GM23248 (cell line): ENCODE measurements at regions not wholly inside any gene's neighbourhood (a gene's known extent, or its start where the extent isn't known, plus 50 kb on each side); places are given as distances from the start of the nearest gene placed in this dataset.
A peak's percentile ranks its signal among the peaks of the same experiment; 100 is the strongest.

Experiments used
- DNase-seq: peaks from one replicate; pipeline ENCODE4 v3.0.0-alpha.2; 2015
- H2AFZ ChIP-seq: fragments of 200-600 bp; sonication (generic); 2 replicates; pipeline ENCODE4 v1.6.1; 2016; ENCODE audit warnings: antibody characterized with exemption
- H3F3A ChIP-seq: fragments of 200-600 bp; sonication (generic); 2 replicates; pipeline ENCODE4 v1.6.1; 2016; ENCODE audit warnings: mild to moderate bottlenecking, antibody characterized with exemption, mixed run types; ENCODE audit not compliant: insufficient read depth
- H3K27ac ChIP-seq: fragments of 200-600 bp; sonication (generic); 2 replicates; pipeline ENCODE4 v1.5.1; 2016; ENCODE audit warnings: mild to moderate bottlenecking
- H3K27me3 ChIP-seq: fragments of 200-600 bp; sonication (generic); replicated peaks from 2 replicates; pipeline ENCODE4 v1.6.1; 2016; ENCODE audit warnings: mild to moderate bottlenecking; ENCODE audit not compliant: insufficient read depth
- H3K36me3 ChIP-seq: fragments of 200-600 bp; sonication (generic); 2 replicates; pipeline ENCODE4 v1.6.1; 2016; ENCODE audit warnings: low read depth, mild to moderate bottlenecking
- H3K4me1 ChIP-seq: fragments of 200-600 bp; sonication (generic); 2 replicates; pipeline ENCODE4 v1.6.1; 2016; ENCODE audit warnings: mild to moderate bottlenecking; ENCODE audit not compliant: insufficient read depth
- H3K4me2 ChIP-seq: fragments of 200-600 bp; sonication (generic); one replicate; pipeline ENCODE4 v1.6.1; 2016; ENCODE audit warnings: mild to moderate bottlenecking; ENCODE audit not compliant: unreplicated experiment
- H3K4me3 ChIP-seq: fragments of 200-600 bp; sonication (generic); 2 replicates; pipeline ENCODE4 v1.5.1; 2016; ENCODE audit warnings: mild to moderate bottlenecking
- H3K79me2 ChIP-seq: fragments of 200-600 bp; sonication (generic); 2 replicates; pipeline ENCODE4 v1.6.1; 2016; ENCODE audit warnings: mild to moderate bottlenecking; ENCODE audit not compliant: insufficient read depth
- H3K9ac ChIP-seq: fragments of 200-600 bp; sonication (generic); 2 replicates; pipeline ENCODE4 v1.6.1; 2016; ENCODE audit warnings: mild to moderate bottlenecking
- H3K9me2 ChIP-seq: fragments of 200-600 bp; sonication (generic); 2 replicates; pipeline ENCODE4 v1.6.1; 2016; ENCODE audit warnings: mixed run types, mild to moderate bottlenecking, moderate library complexity; ENCODE audit not compliant: insufficient read depth
- H3K9me3 ChIP-seq: fragments of 200-600 bp; sonication (generic); one replicate; pipeline ENCODE4 v1.6.1; 2017; ENCODE audit warnings: low read depth
- H4K20me1 ChIP-seq: fragments of 200-600 bp; sonication (generic); 2 replicates; pipeline ENCODE4 v1.6.0; 2016; ENCODE audit not compliant: insufficient read depth
- EZH2 ChIP-seq: fragments of 200-600 bp; sonication (generic); IDR thresholded peaks from 2 replicates; pipeline ENCODE4 v1.6.1; 2018; ENCODE audit warnings: antibody characterized with exemption, mild to moderate bottlenecking; ENCODE audit not compliant: insufficient read depth, poor library complexity, severe bottlenecking
- EZH2phosphoT487 ChIP-seq: fragments of 200-600 bp; sonication (generic); IDR thresholded peaks from 2 replicates; pipeline ENCODE4 v1.6.1; 2018; ENCODE audit warnings: antibody characterized with exemption, moderate library complexity, mild to moderate bottlenecking, low read depth; ENCODE audit not compliant: insufficient read depth
- WGBS, 2 experiments: methylation state at CpG; one replicate each; pipeline ENCODE4 v1.1.6; 2015 to 2017; ENCODE audit warnings: low lambda C conversion rate in 2 of 2, low coverage in 1 of 2; ENCODE audit errors: missing lambda C conversion rate in 2 of 2; 5-methylcytosine and 5-hydroxymethylcytosine counted together
- in situ Hi-C: fragments of 300-500 bp; cut with MboI; formaldehyde crosslinking; loops from 2 replicates; pipeline ENCODE4 v1.15.0; 2020

DNA sequence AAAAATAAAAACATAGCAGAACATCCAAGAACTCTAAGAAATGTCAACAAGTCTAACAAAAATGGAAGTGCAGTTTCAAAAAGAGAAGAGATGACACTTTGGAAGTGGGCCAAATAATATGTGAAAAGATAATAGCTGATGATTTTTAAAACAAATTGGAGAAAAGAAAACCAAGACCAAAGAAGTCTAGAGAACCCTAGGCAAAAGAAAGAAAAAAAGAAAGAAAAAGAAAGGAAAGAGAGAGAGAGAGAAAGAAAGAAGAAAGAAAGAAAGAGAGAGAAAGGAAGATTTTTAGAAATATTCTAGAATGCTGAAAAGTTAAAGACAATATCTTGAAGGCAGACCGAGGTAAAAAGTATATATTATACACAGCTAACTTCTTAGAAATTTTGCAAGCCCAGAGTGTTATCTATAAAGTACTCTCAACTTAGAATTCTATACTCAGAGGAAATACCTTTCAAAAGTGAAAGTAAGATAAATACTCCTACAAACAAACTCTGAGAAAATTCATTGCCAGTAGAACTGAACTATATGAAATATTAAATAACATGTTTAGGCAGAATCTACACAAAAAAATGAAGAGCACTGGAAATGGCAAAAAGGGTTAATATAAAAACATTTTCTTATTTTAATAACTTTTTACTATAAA, 138.7 kb upstream of the SMIM30 start:
- Histone ChIP-seq H3K9me3 (no peaks in the 10 kb centered on the region), H3F3A (no peaks in the 10 kb centered on the region), H3K4me1 (no peaks in the 10 kb centered on the region), H3K27me3 (no peaks in the 10 kb centered on the region), H3K4me3 (peak overlapping the region; percentile 42), H3K9me2 (no peaks in the 10 kb centered on the region; the same call in 1 of the 2 replicates), H3K27ac (no peak overlapping the region), H3K9ac (0 out of 2 replicates have a peak overlapping the region, but pooled peaks have one; percentile 4), H3K36me3 (no peaks in the 10 kb centered on the region), H4K20me1 (no peaks in the 10 kb centered on the region), H3K79me2 (no peaks in the 10 kb centered on the region), H3K4me2 (peak overlapping the region; percentile 75), H2AFZ (peak overlapping the region; percentile 81)
- TF ChIP-seq EZH2 (no peak), EZH2phosphoT487 (no peak)
- DNase-seq, result peak; percentile 16
- in situ Hi-C loops, result no loop called here
- 24 to 35% methylated on average over 1 of the region's 1 CpG for WGBS, 2 experiments

DNA sequence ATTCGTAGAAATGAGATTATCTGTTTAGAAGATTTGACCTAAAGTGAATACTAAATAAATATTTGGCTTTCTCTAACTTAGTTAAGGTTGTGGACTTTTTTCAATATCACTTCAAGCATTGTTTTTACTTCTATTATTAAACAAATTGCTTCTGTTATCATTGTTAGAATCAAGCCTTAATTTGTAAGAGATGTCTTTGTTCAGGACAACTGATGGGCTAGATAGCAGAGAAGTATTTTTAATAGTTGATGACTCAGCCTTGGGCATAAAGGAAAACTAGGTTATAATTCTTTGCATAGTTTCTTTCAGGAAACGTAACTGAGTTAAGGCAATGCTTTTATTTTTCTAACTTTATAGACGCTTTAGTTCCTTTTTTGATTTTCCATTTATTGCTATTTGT, 128.8 kb upstream of the SMIM30 start:
- H3K79me2 ChIP-seq, result no peaks in the 10 kb centered on the region
- no peak overlapping the region for H3K27ac ChIP-seq
- H3K9me3 ChIP-seq, result no peaks in the 10 kb centered on the region
- H3K9ac ChIP-seq, result no peak overlapping the region
- H3K9me2 ChIP-seq, result no peaks in the 10 kb centered on the region
- H3K4me3 ChIP-seq, result no peak overlapping the region
- no peak overlapping the region for H2AFZ ChIP-seq
- H3K4me1 ChIP-seq, result peaks cover 10% of the 10 kb centered on the region
- H3K36me3 ChIP-seq, result no peaks in the 10 kb centered on the region
- in situ Hi-C loops, result no loop called here
- H3K4me2 ChIP-seq, result peak overlapping the region; percentile 12
- WGBS, 2 experiments, result 10% methylated on average over 3 of the region's 3 CpGs
- no peaks in the 10 kb centered on the region for H3F3A ChIP-seq
- no peaks in the 10 kb centered on the region for H3K27me3 ChIP-seq
- DNase-seq, result peak; percentile 25
- no peaks in the 10 kb centered on the region for H4K20me1 ChIP-seq
- no peak for TF ChIP-seq EZH2phosphoT487
- no peak for TF ChIP-seq EZH2

DNA sequence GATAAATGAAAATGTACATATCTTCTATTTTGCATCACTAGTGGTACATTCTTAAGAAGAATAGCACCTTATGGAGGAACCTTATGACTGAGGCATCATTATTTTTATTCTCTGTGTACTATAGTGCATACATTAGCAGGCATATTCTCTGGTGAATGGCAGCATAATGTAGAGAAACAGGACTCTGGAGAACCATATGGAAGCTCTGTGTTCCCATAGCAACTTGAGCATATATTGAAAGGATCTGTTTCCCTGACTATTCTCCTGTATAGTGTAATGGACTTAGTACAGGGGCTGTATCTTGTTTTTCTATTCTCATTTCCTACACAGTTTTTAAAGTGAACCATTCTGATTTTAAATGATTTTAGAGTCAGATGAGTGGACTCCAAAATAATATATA, 128.4 kb upstream of the SMIM30 start:
- Histone ChIP-seq H3K4me2 (no peak overlapping the region), H2AFZ (no peak overlapping the region), H3K9me3 (no peaks in the 10 kb centered on the region), H3K9me2 (no peaks in the 10 kb centered on the region), H3K27ac (no peak overlapping the region), H3K9ac (no peak overlapping the region), H3F3A (no peaks in the 10 kb centered on the region), H3K79me2 (no peaks in the 10 kb centered on the region), H3K4me3 (no peak overlapping the region), H4K20me1 (no peaks in the 10 kb centered on the region), H3K27me3 (no peaks in the 10 kb centered on the region), H3K4me1 (peaks cover 10% of the 10 kb centered on the region), H3K36me3 (no peaks in the 10 kb centered on the region)
- no peak for TF ChIP-seq EZH2phosphoT487
- no peak for TF ChIP-seq EZH2
- in situ Hi-C loops, result no loop called here
- no peak for DNase-seq

DNA sequence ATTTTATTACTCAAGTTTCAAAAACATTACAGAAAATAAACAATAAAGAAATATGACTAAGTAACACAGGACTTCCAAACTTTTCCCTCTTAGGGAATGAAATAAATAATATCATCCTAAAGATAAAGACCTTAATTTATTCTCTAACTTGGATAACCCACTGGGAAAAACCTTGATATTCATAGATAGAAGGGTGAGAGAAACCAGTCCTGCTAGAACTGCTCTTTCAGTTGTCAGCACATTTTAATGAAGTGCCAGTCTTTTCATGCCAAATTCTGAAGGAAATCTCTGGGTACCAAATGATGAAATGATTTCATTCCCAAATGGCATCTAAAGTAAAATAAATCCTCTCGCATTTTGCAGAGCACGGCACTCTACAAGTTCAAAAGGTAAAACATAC, 114.5 kb upstream of the SMIM30 start:
- Histone ChIP-seq H3K27ac (no peak overlapping the region), H3K4me2 (no peak overlapping the region), H4K20me1 (no peaks in the 10 kb centered on the region), H2AFZ (no peak overlapping the region), H3K36me3 (no peaks in the 10 kb centered on the region), H3K9me2 (no peaks in the 10 kb centered on the region), H3K4me3 (no peak overlapping the region), H3K4me1 (no peaks in the 10 kb centered on the region), H3K27me3 (no peaks in the 10 kb centered on the region), H3F3A (no peaks in the 10 kb centered on the region), H3K9me3 (no peaks in the 10 kb centered on the region), H3K79me2 (no peaks in the 10 kb centered on the region), H3K9ac (no peak overlapping the region)
- TF ChIP-seq EZH2 (no peak), EZH2phosphoT487 (no peak)
- DNase-seq, result no peak
- in situ Hi-C loops, result no loop called here
- 46 to 49% methylated on average over 2 of the region's 2 CpGs for WGBS, 2 experiments

DNA sequence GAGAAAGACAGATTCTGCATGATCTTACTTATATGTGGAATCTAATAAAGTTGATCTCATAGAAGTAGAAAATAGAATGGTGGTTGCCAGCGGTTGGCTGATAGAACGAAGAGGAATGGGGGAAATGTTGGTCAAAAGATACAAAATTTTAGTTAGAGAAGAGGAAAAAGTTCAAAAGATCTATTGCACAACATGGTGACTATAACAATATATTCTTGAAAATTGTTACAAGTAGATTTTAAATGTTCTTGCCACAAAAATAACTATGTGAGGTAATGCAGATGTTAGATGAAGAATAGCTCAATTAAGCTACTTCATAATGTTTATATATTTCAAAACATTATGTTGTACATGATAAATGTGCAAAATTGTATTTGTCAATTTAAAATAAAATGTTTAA, 112.3 kb upstream of the SMIM30 start:
- no peaks in the 10 kb centered on the region for H3K9me3 ChIP-seq
- no peaks in the 10 kb centered on the region for H3K36me3 ChIP-seq
- DNase-seq, result no peak
- no peak overlapping the region for H3K4me3 ChIP-seq
- H3K9me2 ChIP-seq, result no peaks in the 10 kb centered on the region
- TF ChIP-seq EZH2, result no peak
- no peak for TF ChIP-seq EZH2phosphoT487
- no peak overlapping the region for H3K9ac ChIP-seq
- no peaks in the 10 kb centered on the region for H3F3A ChIP-seq
- no peaks in the 10 kb centered on the region for H3K27me3 ChIP-seq
- no peaks in the 10 kb centered on the region for H3K79me2 ChIP-seq
- H2AFZ ChIP-seq, result no peak overlapping the region
- no peaks in the 10 kb centered on the region for H4K20me1 ChIP-seq
- no peak overlapping the region for H3K27ac ChIP-seq
- H3K4me2 ChIP-seq, result no peak overlapping the region
- 41 to 51% methylated on average over 2 of the region's 2 CpGs for WGBS, 2 experiments
- no peaks in the 10 kb centered on the region for H3K4me1 ChIP-seq
- in situ Hi-C loops, result no loop called here
